Activated CD8-positive, alpha-beta memory T cell treated with anti-CD3 and anti-CD28 coated beads for 48 hours (primary cell): ENCODE measurements at regions not wholly inside any gene's neighbourhood (a gene's known extent, or its start where the extent isn't known, plus 50 kb on each side); places are given as distances from the start of the nearest gene placed in this dataset.

Source experiments
- DNase-seq, 3 experiments: peaks; one replicate each; pipeline ENCODE4 v3.0.0-alpha.2; 2020; ENCODE audit warnings: low read depth in 2 of 3, low spot score in 2 of 3

DNA sequence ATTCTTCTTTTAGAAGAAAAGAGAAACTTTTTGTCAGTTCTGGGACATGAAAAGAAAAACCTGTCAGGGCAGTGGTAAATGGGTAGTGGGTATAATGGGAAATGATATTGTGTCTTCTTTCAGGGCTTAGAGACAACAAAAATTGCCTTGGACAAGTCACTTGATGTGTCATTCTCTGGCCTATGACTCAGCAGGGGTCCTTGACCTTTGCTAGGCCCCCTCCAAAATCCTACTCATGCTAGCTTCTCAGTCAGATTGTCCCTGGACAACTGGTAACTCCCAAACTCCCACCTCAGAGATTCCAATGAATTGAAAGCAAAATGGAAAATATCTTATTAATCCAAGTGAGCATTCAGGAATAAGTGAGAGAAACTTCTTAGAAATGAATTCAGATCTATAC lies 258.8 kb upstream of the SPRY2 start:
- no peak for DNase-seq

DNA sequence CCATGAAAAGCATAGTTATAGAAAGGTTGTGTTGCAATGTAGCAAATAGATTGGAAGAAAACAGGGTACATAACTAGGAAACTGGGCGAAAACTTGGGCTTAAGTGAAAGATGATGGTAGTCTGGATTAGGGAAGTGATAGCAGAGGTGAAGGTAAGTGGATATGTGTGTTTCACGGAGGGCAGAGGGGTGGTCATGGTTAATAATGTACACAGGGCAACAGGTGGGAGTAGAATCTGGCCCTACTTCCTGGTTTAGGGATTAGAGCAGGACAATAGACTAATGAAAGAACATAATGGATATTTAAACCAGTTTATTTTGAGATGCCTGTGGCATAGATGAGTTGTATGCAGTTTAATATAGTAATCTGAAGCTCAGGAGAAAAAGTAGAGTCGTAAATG lies 257.3 kb upstream of the SPRY2 start:
- DNase-seq, result no peak

DNA sequence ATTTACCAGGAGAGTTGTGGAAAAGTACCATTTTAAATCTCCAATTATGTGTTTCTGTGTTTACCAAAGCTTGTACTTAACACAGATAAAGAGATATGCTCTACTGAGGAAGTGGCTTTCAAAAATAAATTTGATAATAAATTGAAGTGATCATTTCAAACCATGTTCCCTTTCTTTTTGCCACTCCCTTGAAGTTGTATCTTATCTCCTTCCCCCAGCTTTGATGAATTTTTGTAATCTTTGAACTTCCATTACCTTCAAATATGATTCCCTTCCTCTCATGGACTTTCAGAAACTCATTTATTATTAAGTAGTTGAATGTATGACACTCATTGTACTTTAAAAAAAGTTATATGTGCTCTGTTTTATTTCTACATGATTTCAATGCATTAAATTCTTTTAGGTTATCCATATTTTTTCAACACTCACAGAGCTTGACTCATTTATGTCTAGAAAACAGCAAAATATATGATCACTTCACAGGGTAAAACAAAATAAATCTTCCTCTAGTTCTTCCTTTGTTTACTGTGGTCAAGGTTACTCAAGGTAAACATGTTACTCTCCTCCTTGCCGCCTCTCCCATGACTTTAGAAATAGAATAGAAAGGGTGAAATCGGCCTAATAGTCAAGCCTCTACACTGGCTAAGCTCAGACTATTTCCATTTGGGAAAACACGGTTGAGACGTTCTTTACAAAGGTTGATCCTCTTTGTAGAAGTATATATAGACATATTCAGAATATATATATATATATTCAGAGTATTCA lies 251.2 kb upstream of the SPRY2 start:
- no peak for DNase-seq

DNA sequence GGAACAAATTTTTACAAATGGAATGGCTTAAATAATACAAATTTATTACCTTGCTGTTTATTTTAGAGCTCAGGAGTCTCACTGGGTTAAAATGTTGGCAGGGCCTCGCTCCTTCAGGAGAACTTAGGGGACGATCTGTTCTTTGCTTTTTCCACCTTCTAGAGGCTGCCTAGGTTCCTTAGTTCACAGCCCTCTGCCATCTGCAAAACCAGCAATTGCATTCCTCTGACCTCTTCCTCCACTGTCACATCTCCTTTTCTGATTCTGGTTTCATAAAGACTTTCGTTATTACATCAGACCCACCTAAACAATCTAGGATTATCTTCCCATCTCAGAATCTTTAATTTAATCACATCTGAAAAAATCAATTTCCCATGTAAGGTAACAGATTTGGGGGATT lies 249.6 kb upstream of the SPRY2 start:
- DNase-seq, result no peak

DNA sequence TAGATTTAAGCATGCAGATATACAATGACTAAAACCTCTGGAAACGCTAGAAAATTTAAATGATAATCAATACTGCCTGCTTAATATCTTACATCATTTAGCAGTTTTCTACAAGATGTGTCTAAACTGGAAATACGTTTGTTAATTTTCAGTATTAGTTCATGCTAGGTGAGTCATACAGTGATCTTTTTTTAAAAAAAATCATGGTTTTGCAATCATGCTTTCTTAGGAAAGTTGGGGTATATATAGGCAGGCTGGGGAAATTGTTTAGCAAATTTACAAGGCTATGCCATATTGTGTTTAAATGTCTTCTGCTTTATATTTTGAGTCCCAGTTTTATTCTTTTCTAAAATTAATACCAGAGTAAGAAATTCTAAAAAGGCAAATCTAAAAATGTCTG lies 245.4 kb upstream of the SPRY2 start:
- no peak for DNase-seq

DNA sequence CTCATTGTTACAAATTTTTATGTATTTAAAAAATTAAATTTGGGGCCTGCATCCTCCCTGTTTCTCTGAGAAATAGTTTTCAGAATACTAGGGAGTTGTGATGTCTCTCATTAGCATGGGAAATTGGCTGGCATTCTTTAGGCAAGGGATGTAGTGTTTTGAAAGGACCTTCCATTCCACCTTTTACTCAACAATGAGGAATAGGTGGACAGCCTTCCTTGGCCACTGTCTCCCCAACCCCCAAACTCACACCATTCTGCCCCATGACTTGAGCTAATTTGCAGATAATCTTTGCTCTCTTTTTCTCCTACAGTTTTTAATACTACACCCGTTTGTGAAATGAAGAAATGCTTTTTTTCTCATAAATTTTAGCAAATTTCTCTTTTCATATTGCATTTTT lies 244.6 kb upstream of the SPRY2 start:
- no peak for DNase-seq

DNA sequence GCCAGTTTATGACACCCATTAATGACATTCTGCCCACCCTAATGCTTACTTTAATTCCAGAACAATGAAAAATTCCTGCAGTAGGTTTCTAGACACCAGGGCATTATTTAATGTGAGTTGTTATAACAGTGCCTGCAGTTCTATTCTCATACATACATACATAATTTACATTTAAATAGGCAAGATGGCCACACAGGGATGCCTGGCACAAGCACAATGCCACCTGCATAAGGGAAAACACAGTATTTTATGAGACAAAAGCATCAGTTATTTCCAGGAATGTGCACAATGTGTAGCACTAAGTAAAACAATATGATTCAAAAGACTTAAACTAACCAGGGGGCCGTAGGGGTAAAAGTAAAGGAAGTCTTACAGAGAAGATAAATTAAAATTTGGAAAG lies 243.9 kb upstream of the SPRY2 start:
- DNase-seq, result no peak

DNA sequence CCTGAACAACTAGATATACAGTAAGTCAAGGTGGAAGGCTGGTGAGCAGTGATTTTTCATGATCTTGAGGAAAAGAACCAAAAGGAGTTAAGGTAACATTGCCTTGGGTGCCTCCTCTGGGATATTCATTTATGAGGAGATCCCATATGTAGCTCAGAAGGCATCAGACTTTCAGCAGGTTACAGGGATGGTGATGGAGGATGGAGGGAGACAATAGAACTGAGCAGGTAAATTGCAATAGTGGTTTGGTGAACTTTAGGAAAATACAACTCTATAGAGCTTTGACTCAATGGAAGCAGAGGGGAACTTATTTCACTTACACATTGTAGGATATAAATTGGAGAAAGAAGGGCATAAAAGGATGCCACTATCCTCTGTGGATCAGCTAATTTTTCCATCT lies 243.4 kb upstream of the SPRY2 start:
- no peak for DNase-seq

DNA sequence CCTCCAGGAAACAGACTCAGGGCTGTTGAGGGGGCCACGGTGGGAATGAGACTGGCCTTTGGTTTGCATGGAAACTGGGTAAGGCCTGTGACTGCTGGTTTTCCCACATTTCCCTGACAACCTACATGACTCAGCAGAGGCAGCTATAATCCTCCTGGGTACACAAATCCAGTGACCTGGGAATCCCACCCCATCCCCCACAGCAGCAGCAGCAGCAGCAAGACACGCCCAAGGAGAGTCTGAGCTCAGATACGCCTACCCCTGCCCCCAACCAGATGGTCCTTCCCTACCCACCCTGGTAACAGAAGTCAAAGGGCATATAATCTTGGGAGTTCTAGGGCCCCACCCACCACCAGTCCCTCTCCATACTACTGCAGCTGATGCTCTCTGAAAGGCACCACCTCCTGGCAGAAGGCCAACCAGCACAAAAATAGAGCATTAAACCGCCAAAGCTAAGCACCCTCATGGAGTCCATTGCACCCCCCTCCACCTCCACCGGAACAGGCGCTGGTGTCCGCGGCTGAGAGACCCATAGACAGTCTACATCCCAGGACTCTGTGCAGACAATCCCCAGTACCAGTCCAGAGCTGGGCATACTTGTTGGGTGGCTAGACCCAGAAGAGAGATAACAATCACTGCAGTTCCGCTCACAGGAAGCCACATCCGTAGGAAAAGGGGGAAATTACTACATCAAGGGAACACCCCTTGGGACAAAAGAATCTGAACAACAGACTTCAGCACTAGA lies 237.2 kb upstream of the SPRY2 start:
- DNase-seq, result no peak

DNA sequence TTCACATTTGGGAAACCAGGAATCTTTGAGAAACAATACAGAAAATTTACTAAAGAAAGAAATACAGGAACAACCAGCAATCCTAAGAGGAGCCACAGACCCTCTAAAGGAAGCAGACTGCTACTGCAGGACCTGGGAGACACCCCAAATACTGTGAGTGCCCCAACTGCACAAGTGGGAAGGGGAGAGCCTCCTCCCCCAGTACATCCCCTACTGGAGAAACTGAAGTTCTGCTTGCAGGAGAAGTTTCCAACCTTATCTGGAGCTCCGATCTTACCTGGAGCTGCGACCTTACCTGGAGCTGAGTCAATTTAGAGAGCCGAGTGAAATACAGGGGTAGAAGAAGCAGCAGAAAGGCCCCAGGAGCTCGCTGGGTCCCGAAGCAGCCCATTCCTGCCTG lies 236.4 kb upstream of the SPRY2 start:
- DNase-seq, result no peak

DNA sequence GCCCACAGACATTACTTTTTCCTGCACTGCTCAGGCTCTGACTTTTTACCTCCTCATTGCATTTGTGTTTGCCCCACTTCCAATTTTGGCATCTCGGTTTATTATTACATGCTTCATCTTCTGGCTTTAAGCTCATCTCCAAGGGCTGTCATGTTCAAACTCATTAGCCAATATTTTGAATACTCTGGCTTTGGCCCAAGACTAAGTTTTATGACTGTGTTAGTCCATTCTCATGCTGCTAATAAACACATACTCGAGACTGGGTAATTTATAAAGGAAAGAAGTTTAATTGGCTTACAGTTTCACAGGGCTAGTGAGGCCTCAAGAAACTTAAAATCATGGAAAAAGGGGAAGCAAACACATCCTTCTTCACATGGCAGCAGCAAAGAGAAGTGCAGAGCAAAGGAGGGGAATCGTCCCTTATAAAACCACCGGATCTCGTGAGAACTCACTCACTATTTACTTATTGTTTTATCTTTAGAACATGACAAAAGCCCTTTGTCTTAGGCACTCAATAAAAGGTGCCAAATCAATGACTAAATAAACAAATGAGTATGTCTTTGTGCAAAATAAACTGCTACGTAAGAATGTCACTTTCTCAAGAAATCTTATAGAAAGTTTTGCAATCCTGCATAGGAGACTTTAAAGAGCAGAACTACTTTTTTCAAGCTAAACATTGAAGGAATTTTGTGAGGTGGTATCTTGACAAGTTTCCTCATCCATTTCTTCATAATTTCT lies 233.4 kb upstream of the SPRY2 start:
- DNase-seq, result no peak

DNA sequence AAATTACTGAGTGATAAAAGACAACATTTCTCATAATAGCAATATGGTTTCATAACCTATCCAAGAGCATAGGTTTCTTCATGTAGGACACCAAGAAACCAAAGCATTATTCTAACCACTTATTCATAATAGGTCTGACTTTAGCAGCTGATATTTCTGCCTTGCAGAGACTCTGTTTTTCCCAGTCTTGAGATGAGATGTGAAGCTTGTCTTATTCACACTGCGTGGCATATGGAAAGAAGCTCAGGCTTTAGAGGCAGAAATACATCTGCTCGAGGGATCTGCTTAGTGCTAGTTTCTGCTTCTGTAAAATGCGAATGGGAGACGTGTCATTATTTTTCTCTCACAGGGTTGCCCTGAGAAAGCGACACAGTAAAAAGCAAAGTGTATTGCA lies 232.0 kb upstream of the SPRY2 start:
- no peak for DNase-seq

DNA sequence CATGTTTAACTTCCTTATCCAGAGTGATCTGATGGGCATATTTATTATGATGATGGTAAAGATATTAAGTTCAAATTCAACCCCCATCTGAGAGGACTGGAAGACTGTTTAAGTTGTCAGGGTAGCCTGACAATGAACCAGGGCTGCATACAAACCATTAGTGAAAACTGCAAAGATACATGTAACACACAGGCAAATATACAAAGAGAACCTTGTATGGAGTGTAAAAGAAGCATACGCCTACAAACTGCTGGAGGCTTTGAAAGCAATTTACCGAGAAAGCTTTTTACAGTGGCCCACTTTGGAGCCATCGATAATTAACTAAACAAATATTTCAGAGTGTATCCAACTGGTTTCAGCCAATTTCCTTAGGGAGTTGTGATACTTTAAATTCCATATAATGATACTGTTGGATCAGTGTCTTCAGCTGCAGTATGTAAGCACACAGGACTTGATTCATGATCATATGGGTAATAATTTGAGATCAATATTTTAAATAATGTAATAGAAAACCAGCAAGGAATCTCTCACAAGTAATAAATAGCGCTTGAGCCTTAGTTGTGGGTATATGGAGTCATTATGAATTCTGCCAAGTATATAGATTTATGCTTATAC lies 231.5 kb upstream of the SPRY2 start:
- no peak for DNase-seq

DNA sequence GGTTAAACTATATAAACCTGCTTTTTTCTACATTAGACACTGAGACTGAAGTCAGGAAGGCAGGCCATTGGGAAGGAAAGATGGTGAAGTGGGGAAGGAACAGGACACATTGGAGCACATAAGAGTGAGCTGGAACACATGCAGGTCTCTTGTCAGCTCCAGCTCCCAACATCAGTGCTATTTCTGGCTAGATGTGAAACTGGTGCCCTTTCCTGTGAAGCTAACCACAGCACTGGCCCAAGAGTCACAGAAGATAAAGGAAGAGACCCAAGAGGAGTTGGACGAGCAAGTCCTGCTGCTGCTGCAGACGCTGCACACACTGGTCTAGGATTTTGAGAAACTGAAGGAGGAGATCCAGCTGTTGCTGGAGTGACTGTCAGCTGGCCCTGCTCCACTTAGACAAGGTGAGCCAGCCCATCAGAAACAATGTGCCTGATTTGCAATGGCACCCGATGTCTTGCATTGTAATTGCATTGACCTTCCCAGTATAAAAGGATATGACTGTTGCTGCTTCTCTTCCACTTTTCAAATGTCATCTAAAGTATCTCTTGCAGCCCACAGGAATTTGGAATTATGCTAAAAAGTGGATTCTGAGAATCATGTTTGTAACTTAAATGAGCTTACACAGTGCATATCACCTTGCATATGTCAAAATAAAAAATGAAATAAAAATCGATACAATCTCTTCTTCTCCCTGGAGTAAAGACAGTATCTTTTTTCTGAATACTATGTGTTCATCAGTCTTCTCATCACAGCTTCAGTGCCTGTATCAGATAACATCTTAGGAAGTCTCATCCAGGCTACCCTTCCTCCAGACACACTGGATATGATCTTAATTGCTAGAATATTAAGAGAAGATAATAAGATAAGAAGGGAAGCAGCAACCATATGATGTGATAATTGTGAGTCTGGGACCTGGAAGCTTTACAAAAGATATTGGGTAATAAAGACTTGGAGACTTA lies 230.7 kb upstream of the SPRY2 start:
- no peak for DNase-seq

DNA sequence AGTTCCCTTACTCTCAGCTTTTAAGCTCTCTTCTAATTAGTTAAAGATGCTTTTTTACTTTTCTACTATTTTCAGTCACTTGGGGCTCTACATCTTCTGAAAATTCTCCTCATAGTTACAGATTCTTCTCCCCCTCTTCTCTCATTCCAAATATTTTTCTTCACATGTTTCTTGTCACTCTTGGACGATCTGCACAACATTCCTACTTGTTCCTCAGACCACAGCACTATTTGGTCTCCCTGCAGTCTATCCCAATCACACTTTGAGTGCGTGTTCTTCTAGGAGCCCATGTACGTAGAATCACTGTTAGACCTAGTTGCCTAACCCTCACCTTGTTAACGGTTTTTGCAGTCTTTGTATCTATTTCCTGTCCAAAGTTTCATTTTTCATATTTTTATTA lies 222.5 kb upstream of the SPRY2 start:
- no peak for DNase-seq

DNA sequence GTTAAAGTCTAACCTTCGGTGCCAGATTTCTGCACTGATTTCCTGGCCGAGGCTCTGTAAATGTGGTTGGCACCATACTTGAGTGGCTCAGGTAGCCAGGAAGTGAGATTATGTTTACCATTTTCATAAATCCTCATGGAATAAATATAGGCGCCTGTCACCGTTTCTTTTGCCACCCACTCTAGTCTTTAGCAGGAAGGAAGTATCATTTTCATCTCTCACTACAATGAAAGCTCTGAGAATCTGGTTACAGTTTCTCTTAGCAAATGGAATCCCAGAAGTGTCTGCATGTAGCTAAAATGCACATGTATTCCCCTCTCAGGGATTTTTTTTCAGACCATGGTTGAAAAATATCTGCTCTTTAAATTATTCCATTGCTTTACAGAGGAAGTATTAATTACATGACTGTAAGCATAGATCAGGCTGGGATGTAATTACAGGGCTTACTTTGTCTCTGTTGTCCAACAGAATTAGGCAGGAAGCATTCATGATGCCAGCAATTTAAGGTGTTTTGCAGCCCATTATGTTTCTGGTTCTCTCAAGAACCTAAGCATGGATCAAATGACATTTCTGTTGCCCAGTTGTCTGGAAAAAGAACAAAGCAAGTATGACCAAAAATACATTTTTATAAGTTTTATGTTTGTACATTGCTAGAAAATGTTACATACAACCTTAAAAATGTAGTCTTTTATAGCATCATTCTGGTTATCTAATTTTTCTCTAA lies 221.7 kb upstream of the SPRY2 start:
- DNase-seq, result no peak

DNA sequence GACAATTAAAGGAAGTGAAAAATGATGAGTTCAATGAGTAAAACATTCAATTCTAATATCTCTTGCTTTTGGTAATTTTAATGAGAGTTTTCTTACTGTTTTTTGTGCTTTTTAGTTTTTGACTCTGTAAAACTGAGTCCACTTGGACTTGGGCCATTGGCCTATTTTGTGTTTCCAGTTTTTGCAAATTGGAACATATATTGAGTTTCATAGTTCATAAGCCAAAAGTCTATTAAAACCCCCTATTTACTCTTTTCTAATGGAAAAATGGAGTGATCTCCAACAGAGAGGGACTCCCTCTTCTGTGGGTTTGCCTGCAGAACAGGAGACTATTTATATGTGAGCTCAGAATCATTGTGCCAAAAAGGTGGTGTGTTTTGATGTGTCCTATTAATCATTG lies 219.7 kb upstream of the SPRY2 start:
- DNase-seq, result no peak

DNA sequence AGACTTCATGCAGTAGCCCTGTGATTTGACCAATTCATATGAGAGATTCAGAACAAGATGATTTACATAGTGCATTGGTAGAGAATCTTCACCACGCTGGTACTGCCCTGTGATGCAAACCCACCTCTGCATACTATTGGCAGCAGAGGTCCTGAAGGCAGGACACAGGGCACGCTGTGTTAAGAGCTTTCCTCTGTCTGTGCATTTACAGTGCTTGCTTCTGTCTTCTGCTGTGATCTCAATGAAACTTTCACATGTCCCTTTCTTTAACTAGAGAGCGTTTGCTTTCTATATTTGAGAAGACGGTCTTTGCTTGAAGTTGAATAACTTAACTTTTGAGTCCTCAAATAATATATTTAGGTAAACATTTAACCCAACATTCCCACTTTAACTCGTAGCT lies 219.0 kb upstream of the SPRY2 start:
- no peak for DNase-seq

DNA sequence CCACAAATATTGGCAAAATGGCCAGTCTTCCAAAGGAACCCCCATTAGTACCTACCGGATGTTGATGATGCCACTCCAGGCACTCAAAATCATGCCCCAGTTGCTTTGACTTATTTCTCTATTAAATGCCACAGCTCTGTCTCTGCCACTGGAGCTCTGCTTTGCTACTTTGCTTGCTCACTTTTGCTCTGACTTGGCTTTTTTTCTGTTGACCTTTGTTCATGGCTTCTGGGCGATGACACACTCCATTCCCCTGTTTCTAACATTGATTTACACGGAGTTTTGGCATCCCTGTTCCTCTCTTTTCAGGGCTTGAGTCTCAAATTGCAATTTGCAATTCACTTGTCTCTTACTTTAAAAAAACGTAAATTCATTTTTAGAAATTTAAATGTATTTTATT lies 217.1 kb upstream of the SPRY2 start:
- no peak for DNase-seq
